Uterus (tissue), 3 donors: ENCODE measurements at regions not wholly inside any gene's neighbourhood (a gene's known extent, or its start where the extent isn't known, plus 50 kb on each side); places are given as distances from the start of the nearest gene placed in this dataset.
"Not testable (repeated sequence)": the region's sequence is repeated elsewhere in the genome, so short reads cannot be mapped to it uniquely, and the experiment has no call there.

Experiments used
- DNase-seq, 2 donors: peaks; one replicate each; pipeline ENCODE4 v3.0.0-alpha.2; 2019 to 2020
- H3K27ac ChIP-seq, 2 donors: fragments of 200-600 bp; sonication (generic); 1 replicate in 1 of 2; 2 replicates in 1 of 2; pipeline ENCODE4 v1.5.1; 2016 to 2018
- H3K27me3 ChIP-seq, 2 donors: fragments of 200-600 bp; sonication (generic); one replicate each; pipeline ENCODE4 v1.5.1; 2018 to 2019; ENCODE audit warnings: control low read depth in 1 of 2
- H3K36me3 ChIP-seq, 2 donors: fragments of 200-600 bp; sonication (generic); one replicate each; pipeline ENCODE4 v1.5.1; 2019; ENCODE audit warnings: control low read depth in 1 of 2
- H3K4me1 ChIP-seq, 2 donors: fragments of 200-600 bp; sonication (generic); one replicate each; pipeline ENCODE4 v1.5.1; 2018 to 2019; ENCODE audit warnings: control low read depth in 1 of 2
- H3K4me3 ChIP-seq, 2 donors: fragments of 200-600 bp; sonication (generic); 1 replicate in 1 of 2; 2 replicates in 1 of 2; pipeline ENCODE4 v1.5.1; 2018 to 2019; ENCODE audit warnings: mild to moderate bottlenecking in 1 of 2
- H3K9me3 ChIP-seq, 2 donors: fragments of 200-600 bp; sonication (generic); one replicate each; pipeline ENCODE4 v1.5.1; 2019; ENCODE audit warnings: control low read depth in 1 of 2
- CTCF ChIP-seq, 4 experiments: fragments of 200-600 bp in 2 of 4; fragments of 450-650 bp in 2 of 4; sonication (generic) in 2 of 4; IDR thresholded peaks; one replicate each; pipeline ENCODE4 v1.5.1; 2016 to 2019; ENCODE audit warnings: antibody characterized with exemption in 4 of 4, mild to moderate bottlenecking in 2 of 4, moderate library complexity in 1 of 4
- POLR2A ChIP-seq, 2 donors: fragments of 450-650 bp; IDR thresholded peaks; one replicate each; pipeline ENCODE4 v1.6.1; 2016; ENCODE audit warnings: antibody characterized with exemption in 2 of 2, mild to moderate bottlenecking in 1 of 2, moderate library complexity in 1 of 2
- intact Hi-C: fragments of 100-400 bp; cut with DNase I; formaldehyde crosslinking; loops from one replicate; pipeline ENCODE4 v1.15.1; 2023; ENCODE audit warnings: low total_unique reads
- donor health status: DM: yes; HTN: yes; CAD: no.

- H3K27ac ChIP-seq, H3K4me1 ChIP-seq, intact Hi-C loops, H3K36me3 ChIP-seq, H3K4me3 ChIP-seq, DNase-seq, H3K27me3 ChIP-seq, H3K9me3 ChIP-seq: not testable (repeated sequence)
- TF ChIP-seq CTCF (IDR thresholded peaks at IDR 0.05), result peak in 2 of 4 experiments; percentile 7 to 21
Observed at GRCh38 chr1:857926-858648, 65.6 kb upstream of the SAMD11 start.

- peak; percentile 56 to 69 for DNase-seq
- H3K4me1 ChIP-seq, result not testable (repeated sequence)
Observed at GRCh38 chr1:858649-859041, 65.1 kb upstream of the SAMD11 start.

GRCh38 chr1:860941-861340 lies 62.8 kb upstream of the SAMD11 start:
- DNase-seq, intact Hi-C loops, H3K4me1 ChIP-seq, H3K4me3 ChIP-seq, H3K27me3 ChIP-seq, H3K36me3 ChIP-seq, H3K9me3 ChIP-seq, H3K27ac ChIP-seq: not testable (repeated sequence)

More at GRCh38 chr1:858649-859041, 65.1 kb upstream of the SAMD11 start:
- H3K36me3 ChIP-seq, intact Hi-C loops, H3K9me3 ChIP-seq, H3K4me3 ChIP-seq, H3K27me3 ChIP-seq, H3K27ac ChIP-seq: not testable (repeated sequence)

GRCh38 chr1:861714-862113 lies 62.0 kb upstream of the SAMD11 start:
- TF ChIP-seq POLR2A (IDR thresholded peaks at IDR 0.05) (no peak), CTCF (IDR thresholded peaks at IDR 0.05) (no peak)
- H3K27ac ChIP-seq, result no peak overlapping the region
- intact Hi-C loops, result no loop called here
- no peak overlapping the region for H3K4me3 ChIP-seq
- H3K36me3 ChIP-seq, result no peaks in the 10 kb centered on the region
- H3K9me3 ChIP-seq, result no peaks in the 10 kb centered on the region
- no peaks in the 10 kb centered on the region for H3K4me1 ChIP-seq
- DNase-seq, result no peak
- H3K27me3 ChIP-seq, result no peaks in the 10 kb centered on the region

GRCh38 chr1:862601-863000 lies 61.1 kb upstream of the SAMD11 start:
- H3K4me3 ChIP-seq, DNase-seq, intact Hi-C loops, H3K27me3 ChIP-seq, H3K9me3 ChIP-seq, H3K36me3 ChIP-seq, H3K4me1 ChIP-seq, H3K27ac ChIP-seq: not testable (repeated sequence)

GRCh38 chr1:865633-866032 lies 58.1 kb upstream of the SAMD11 start:
- H3K27me3 ChIP-seq, intact Hi-C loops, H3K36me3 ChIP-seq, H3K27ac ChIP-seq, H3K9me3 ChIP-seq, H3K4me1 ChIP-seq, DNase-seq, H3K4me3 ChIP-seq: not testable (repeated sequence)

GRCh38 chr1:866095-866494 lies 57.6 kb upstream of the SAMD11 start:
- H3K36me3 ChIP-seq, result no peaks in the 10 kb centered on the region
- no peak overlapping the region for H3K27ac ChIP-seq
- no peaks in the 10 kb centered on the region for H3K27me3 ChIP-seq
- H3K4me1 ChIP-seq, result no peaks in the 10 kb centered on the region
- no peaks in the 10 kb centered on the region for H3K9me3 ChIP-seq
- no peak overlapping the region for H3K4me3 ChIP-seq
- no peak for DNase-seq
- TF ChIP-seq CTCF (IDR thresholded peaks at IDR 0.05), result no peak
- TF ChIP-seq POLR2A (IDR thresholded peaks at IDR 0.05), result no peak
- intact Hi-C loops, result no loop called here

- intact Hi-C loops, H3K4me3 ChIP-seq, DNase-seq, H3K4me1 ChIP-seq, H3K27me3 ChIP-seq, H3K36me3 ChIP-seq, H3K9me3 ChIP-seq, H3K27ac ChIP-seq: not testable (repeated sequence)
Observed at GRCh38 chr1:866631-867299, 57.0 kb upstream of the SAMD11 start.

GRCh38 chr1:867550-867949 lies 56.2 kb upstream of the SAMD11 start:
- DNase-seq, result not testable (repeated sequence)

More at GRCh38 chr1:867550-867949, 56.2 kb upstream of the SAMD11 start:
- H3K27ac ChIP-seq, H3K36me3 ChIP-seq, intact Hi-C loops, H3K27me3 ChIP-seq, H3K4me1 ChIP-seq, H3K9me3 ChIP-seq, H3K4me3 ChIP-seq: not testable (repeated sequence)
